Thoracic aorta (tissue), 2 donors: ENCODE measurements at regions not wholly inside any gene's neighbourhood (a gene's known extent, or its start where the extent isn't known, plus 50 kb on each side); places are given as distances from the start of the nearest gene placed in this dataset.

Source experiments
- ATAC-seq: fragments of 150-250 bp; one replicate; pipeline ENCODE4 v1.8.0; 2017; ENCODE audit warnings: low read depth; ENCODE audit not compliant: insufficient number of reproducible peaks, low FRiP score
- DNase-seq: peaks from one replicate; pipeline ENCODE4 v3.0.0-alpha.2; 2020; ENCODE audit warnings: low spot score
- H3K27ac ChIP-seq, 2 donors: fragments of 200-600 bp; sonication (generic); 1 replicate in 1 of 2; 2 replicates in 1 of 2; pipeline ENCODE4 v1.5.1; 2016; ENCODE audit warnings: mild to moderate bottlenecking in 2 of 2, moderate library complexity in 2 of 2
- H3K27me3 ChIP-seq: fragments of 200-600 bp; sonication (generic); replicated peaks from 2 replicates; pipeline ENCODE4 v1.6.0; 2016; ENCODE audit warnings: mild to moderate bottlenecking; ENCODE audit not compliant: insufficient read depth
- H3K36me3 ChIP-seq: fragments of 200-600 bp; sonication (generic); one replicate; pipeline ENCODE4 v1.5.1; 2016
- H3K4me1 ChIP-seq, 2 donors: fragments of 200-600 bp; sonication (generic); 1 replicate in 1 of 2; 2 replicates in 1 of 2; pipeline versions ENCODE4 v1.5.1 to v1.6.0; 2016; ENCODE audit warnings: low read depth in 2 of 2, mild to moderate bottlenecking in 1 of 2; ENCODE audit not compliant: control insufficient read depth in 1 of 2
- H3K4me3 ChIP-seq: fragments of 200-600 bp; sonication (generic); 2 replicates; pipeline ENCODE4 v1.5.1; 2016; ENCODE audit warnings: mild to moderate bottlenecking
- H3K9me3 ChIP-seq: fragments of 200-600 bp; sonication (generic); 2 replicates; pipeline ENCODE4 v1.5.1; 2016
- CTCF ChIP-seq: fragments of 200-600 bp; sonication (generic); IDR thresholded peaks from one replicate; pipeline ENCODE4 v1.5.1; 2019; ENCODE audit warnings: antibody characterized with exemption

- H3K36me3 ChIP-seq: no peaks in the 10 kb centered on the region
- no peak overlapping the region for H3K27ac ChIP-seq
- H3K27me3 ChIP-seq: no peaks in the 10 kb centered on the region
- DNase-seq (no peak), ATAC-seq (no peak)
- H3K4me3 ChIP-seq: no peak overlapping the region
- no peaks in the 10 kb centered on the region for H3K9me3 ChIP-seq
- no peaks in the 10 kb centered on the region for H3K4me1 ChIP-seq
- no peak for TF ChIP-seq CTCF
Observed at GRCh38 chr3:68017069-68017468, 362.7 kb upstream of the SUCLG2 start.

GRCh38 chr3:68009900-68010299, 355.5 kb upstream of the SUCLG2 start:
- peak overlapping the region in 1 of 2 donors; percentile 5 for H3K27ac ChIP-seq
- TF ChIP-seq CTCF: no peak
- no peak for ATAC-seq
- no peak overlapping the region for H3K4me3 ChIP-seq
- H3K4me1 ChIP-seq: peaks cover 5 to 25% of the 10 kb centered on the region in 2 donors
- no peaks in the 10 kb centered on the region for H3K9me3 ChIP-seq
- H3K36me3 ChIP-seq: no peaks in the 10 kb centered on the region
- no peak for DNase-seq
- H3K27me3 ChIP-seq: no peaks in the 10 kb centered on the region

GRCh38 chr3:68007621-68008226, 353.3 kb upstream of the SUCLG2 start:
- H3K27ac ChIP-seq: peak overlapping the region; percentile 55 to 60
- no peak for TF ChIP-seq CTCF
- H3K27me3 ChIP-seq: no peaks in the 10 kb centered on the region
- DNase-seq (no peak), ATAC-seq (no peak)
- H3K4me3 ChIP-seq: peak overlapping the region; percentile 78
- H3K36me3 ChIP-seq: no peaks in the 10 kb centered on the region
- no peaks in the 10 kb centered on the region for H3K9me3 ChIP-seq
- peaks cover 5 to 29% of the 10 kb centered on the region in 2 donors for H3K4me1 ChIP-seq

- DNase-seq: no peak
- Histone ChIP-seq H3K36me3 (no peaks in the 10 kb centered on the region), H3K4me1 (peaks cover 5 to 29% of the 10 kb centered on the region in 2 donors), H3K27me3 (no peaks in the 10 kb centered on the region), H3K9me3 (no peaks in the 10 kb centered on the region), H3K27ac (peak overlapping the region in 1 of 2 donors; percentile 60), H3K4me3 (peak overlapping the region; percentile 78)
- no peak for TF ChIP-seq CTCF
- no peak for ATAC-seq
Observed at GRCh38 chr3:68006646-68007045, 352.2 kb upstream of the SUCLG2 start.

- no peak for ATAC-seq
Observed at GRCh38 chr3:68004091-68004490, 349.7 kb upstream of the SUCLG2 start.

More at GRCh38 chr3:68004091-68004490, 349.7 kb upstream of the SUCLG2 start:
- Histone ChIP-seq H3K4me3 (peak overlapping the region; percentile 36), H3K9me3 (no peaks in the 10 kb centered on the region), H3K27me3 (no peaks in the 10 kb centered on the region), H3K27ac (no peak overlapping the region), H3K36me3 (no peaks in the 10 kb centered on the region), H3K4me1 (peaks cover 5 to 29% of the 10 kb centered on the region in 2 donors)
- no peak for TF ChIP-seq CTCF
- DNase-seq: no peak
